Testis (tissue), 2 donors: ENCODE measurements at regions not wholly inside any gene's neighbourhood (a gene's known extent, or its start where the extent isn't known, plus 50 kb on each side); places are given as distances from the start of the nearest gene placed in this dataset.
A peak's percentile ranks its signal among the peaks of the same experiment; 100 is the strongest.

Experiments
- DNase-seq: peaks from one replicate; pipeline ENCODE4 v3.0.0-alpha.2; 2019
- H3K27ac ChIP-seq, 2 donors: fragments of 200-600 bp; sonication (generic); one replicate each; pipeline ENCODE4 v1.5.1; 2019
- H3K27me3 ChIP-seq: fragments of 200-600 bp; sonication (generic); one replicate; pipeline ENCODE4 v1.5.1; 2019
- H3K36me3 ChIP-seq: fragments of 200-600 bp; sonication (generic); one replicate; pipeline ENCODE4 v1.5.1; 2017; ENCODE audit warnings: low read depth; ENCODE audit errors: missing control alignments
- H3K4me1 ChIP-seq: fragments of 200-600 bp; sonication (generic); one replicate; pipeline ENCODE4 v1.5.1; 2019
- H3K4me3 ChIP-seq, 2 donors: fragments of 200-600 bp; sonication (generic); one replicate each; pipeline ENCODE4 v1.5.1; 2017 to 2019
- H3K9me3 ChIP-seq: fragments of 200-600 bp; sonication (generic); one replicate; pipeline ENCODE4 v1.5.1; 2017
- CTCF ChIP-seq, 3 experiments: fragments of 450-650 bp in 2 of 3; fragments of 200-600 bp in 1 of 3; sonication (generic) in 1 of 3; IDR thresholded peaks; one replicate each; pipeline ENCODE4 v1.5.1; 2016 to 2019; ENCODE audit warnings: antibody characterized with exemption in 3 of 3, mild to moderate bottlenecking in 2 of 3, moderate library complexity in 1 of 3
- POLR2A ChIP-seq: fragments of 450-650 bp; IDR thresholded peaks from one replicate; pipeline ENCODE4 v1.6.1; 2017; ENCODE audit warnings: antibody characterized with exemption, mild to moderate bottlenecking, moderate library complexity
- WGBS, 2 donors: methylation state at CpG; one replicate each; pipeline ENCODE4 v1.1.5; 2018; 5-methylcytosine and 5-hydroxymethylcytosine counted together
- intact Hi-C: fragments of 100-400 bp; cut with DNase I; formaldehyde crosslinking; loops from one replicate; pipeline ENCODE4 v1.15.1; 2023; ENCODE audit warnings: low total_unique reads

- 67 to 69% methylated on average over 10 to 20 of the region's 20 CpGs for WGBS, 2 donors
- H3K36me3 ChIP-seq, result no peaks in the 10 kb centered on the region
- H3K9me3 ChIP-seq, result no peaks in the 10 kb centered on the region
- no peak overlapping the region for H3K4me3 ChIP-seq
- no peak for DNase-seq
- H3K4me1 ChIP-seq, result peaks cover 27% of the 10 kb centered on the region
- intact Hi-C loops, result no loop called here
- no peaks in the 10 kb centered on the region for H3K27me3 ChIP-seq
- H3K27ac ChIP-seq, result peak overlapping the region in 1 of 2 donors; percentile 34
- TF ChIP-seq POLR2A (no peak), CTCF (IDR thresholded peaks at IDR 0.05) (no peak)
Observed at GRCh38 chr17:77404812-77405581, 264.2 kb downstream of the SEC14L1 start.

- H3K4me1 ChIP-seq, result peaks cover 33% of the 10 kb centered on the region
- 82 to 89% methylated on average over 9 to 11 of the region's 11 CpGs for WGBS, 2 donors
- H3K4me3 ChIP-seq, result no peak overlapping the region
- intact Hi-C loops, result no loop called here
- no peak overlapping the region for H3K27ac ChIP-seq
- H3K9me3 ChIP-seq, result no peaks in the 10 kb centered on the region
- no peak for DNase-seq
- no peaks in the 10 kb centered on the region for H3K27me3 ChIP-seq
- no peaks in the 10 kb centered on the region for H3K36me3 ChIP-seq
- TF ChIP-seq CTCF (IDR thresholded peaks at IDR 0.05), result no peak
- no peak for TF ChIP-seq POLR2A
Observed at GRCh38 chr17:77405867-77406732, 265.3 kb downstream of the SEC14L1 start.

- no peak for DNase-seq
- Histone ChIP-seq H3K4me3 (no peak overlapping the region), H3K27me3 (no peaks in the 10 kb centered on the region), H3K27ac (peak overlapping the region in 1 of 2 donors; percentile 71), H3K9me3 (no peaks in the 10 kb centered on the region), H3K36me3 (no peaks in the 10 kb centered on the region), H3K4me1 (peaks cover 37% of the 10 kb centered on the region)
- intact Hi-C loops, result no loop called here
- TF ChIP-seq POLR2A, result no peak
- TF ChIP-seq CTCF (IDR thresholded peaks at IDR 0.05), result no peak
- 73 to 93% methylated on average over 6 to 11 of the region's 11 CpGs for WGBS, 2 donors
Observed at GRCh38 chr17:77407321-77408277, 266.8 kb downstream of the SEC14L1 start.

- Histone ChIP-seq H3K27ac (peak overlapping the region in 1 of 2 donors; percentile 71), H3K36me3 (no peaks in the 10 kb centered on the region), H3K4me3 (no peak overlapping the region), H3K9me3 (no peaks in the 10 kb centered on the region), H3K27me3 (no peaks in the 10 kb centered on the region), H3K4me1 (peaks cover 37% of the 10 kb centered on the region)
- no peak for TF ChIP-seq CTCF (IDR thresholded peaks at IDR 0.05)
- TF ChIP-seq POLR2A, result no peak
- DNase-seq, result no peak
- intact Hi-C loops, result no loop called here
- WGBS, 2 donors, result 62 to 68% methylated on average over 9 of the region's 9 CpGs
Observed at GRCh38 chr17:77408284-77408683, 267.5 kb downstream of the SEC14L1 start.
